ENCODE measurements at regions not wholly inside any gene's neighbourhood (a gene's known extent, or its start where the extent isn't known, plus 50 kb on each side); places are given as distances from the start of the nearest gene placed in this dataset.

DNA sequence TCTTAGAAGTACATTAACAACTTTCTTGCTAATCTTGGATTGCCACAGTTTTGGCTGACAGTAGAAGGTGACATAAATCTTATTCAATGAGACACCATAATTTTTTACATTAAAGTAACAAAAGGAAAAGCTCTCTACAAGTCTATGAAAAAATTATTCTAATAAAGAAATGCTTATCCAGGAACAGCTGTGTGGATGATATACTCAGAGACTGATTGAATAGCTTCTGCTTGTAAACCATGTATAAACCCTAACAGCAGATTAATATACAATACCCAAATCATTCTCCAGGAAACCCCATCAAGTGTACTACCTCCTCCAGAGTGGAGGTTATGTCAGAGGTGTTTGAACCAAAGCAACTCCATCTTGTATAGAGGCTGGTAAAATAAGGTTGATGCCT lies 581.4 kb upstream of the PTGER4 start:
- no peak overlapping the region for H3K4me3 ChIP-seq (ENCODE audit: low read depth, low read length)
- DNase-seq (ENCODE audit: low read depth): no peak
- no peak for TF ChIP-seq CTCF (IDR thresholded peaks at IDR 0.05; ENCODE audit: insufficient read depth, low read length)

- no peak for TF ChIP-seq CTCF (IDR thresholded peaks at IDR 0.05; ENCODE audit: insufficient read depth, low read length)
- DNase-seq (ENCODE audit: low read depth): no peak
- H3K4me3 ChIP-seq (ENCODE audit: low read depth, low read length): no peak overlapping the region
These were observed 586.2 kb upstream of the PTGER4 start for GRCh38 chr5:40093550-40093949.

- no peak overlapping the region for H3K4me3 ChIP-seq (ENCODE audit: low read depth, low read length)
- no peak for DNase-seq (ENCODE audit: low read depth)
- TF ChIP-seq CTCF (IDR thresholded peaks at IDR 0.05; ENCODE audit: insufficient read depth, low read length): no peak
These were observed 590.4 kb upstream of the PTGER4 start for GRCh38 chr5:40089269-40089668.

DNA sequence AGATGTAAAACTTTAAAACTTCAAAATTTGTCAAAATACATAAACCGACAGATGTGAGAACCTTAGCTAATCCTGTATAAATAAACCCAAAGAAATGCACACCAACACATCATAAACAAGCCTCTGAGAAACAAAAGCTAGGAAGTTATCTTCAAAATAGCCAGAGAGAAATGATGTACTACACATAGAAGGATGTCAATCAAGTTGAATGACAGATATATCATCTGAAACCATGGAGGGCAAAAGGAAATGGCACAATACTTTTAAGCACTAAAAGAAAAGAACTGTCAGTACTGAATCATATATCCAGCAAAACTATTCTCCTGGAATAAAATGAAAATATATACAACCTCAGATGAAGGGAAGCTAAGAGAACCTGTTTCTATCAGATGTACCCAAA lies 595.1 kb upstream of the PTGER4 start:
- no peak for TF ChIP-seq CTCF (IDR thresholded peaks at IDR 0.05; ENCODE audit: insufficient read depth, low read length)

GRCh38 chr5:40082313-40082712 lies 597.4 kb upstream of the PTGER4 start:
- H3K4me3 ChIP-seq (ENCODE audit: low read depth, low read length): no peak overlapping the region
- DNase-seq (ENCODE audit: low read depth): no peak
- no peak for TF ChIP-seq CTCF (IDR thresholded peaks at IDR 0.05; ENCODE audit: insufficient read depth, low read length)

More for the DNA sequence above, 595.1 kb upstream of the PTGER4 start:
- no peak for DNase-seq (ENCODE audit: low read depth)
- no peak overlapping the region for H3K4me3 ChIP-seq (ENCODE audit: low read depth, low read length)

DNA sequence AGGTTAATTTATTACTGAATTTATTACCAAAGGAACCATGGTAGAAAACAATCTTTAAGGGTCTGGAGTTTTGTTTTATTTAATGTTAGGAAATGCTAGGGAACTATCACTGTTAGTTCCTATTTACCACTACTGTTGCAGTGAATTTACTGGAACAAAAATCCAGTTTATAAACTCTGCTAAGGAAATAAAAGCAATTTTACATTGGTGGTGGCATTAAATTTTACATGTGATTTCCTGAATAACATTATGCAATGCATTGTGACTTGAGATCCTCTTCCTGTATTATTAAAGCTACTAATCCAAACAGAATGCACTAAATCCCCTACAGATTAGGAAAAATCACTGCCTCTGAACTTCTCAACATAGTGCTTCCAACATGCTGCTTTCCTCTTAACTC lies 599.5 kb upstream of the PTGER4 start:
- no peak overlapping the region for H3K4me3 ChIP-seq (ENCODE audit: low read depth, low read length)
- TF ChIP-seq CTCF (IDR thresholded peaks at IDR 0.05; ENCODE audit: insufficient read depth, low read length): no peak
- DNase-seq (ENCODE audit: low read depth): no peak

DNA sequence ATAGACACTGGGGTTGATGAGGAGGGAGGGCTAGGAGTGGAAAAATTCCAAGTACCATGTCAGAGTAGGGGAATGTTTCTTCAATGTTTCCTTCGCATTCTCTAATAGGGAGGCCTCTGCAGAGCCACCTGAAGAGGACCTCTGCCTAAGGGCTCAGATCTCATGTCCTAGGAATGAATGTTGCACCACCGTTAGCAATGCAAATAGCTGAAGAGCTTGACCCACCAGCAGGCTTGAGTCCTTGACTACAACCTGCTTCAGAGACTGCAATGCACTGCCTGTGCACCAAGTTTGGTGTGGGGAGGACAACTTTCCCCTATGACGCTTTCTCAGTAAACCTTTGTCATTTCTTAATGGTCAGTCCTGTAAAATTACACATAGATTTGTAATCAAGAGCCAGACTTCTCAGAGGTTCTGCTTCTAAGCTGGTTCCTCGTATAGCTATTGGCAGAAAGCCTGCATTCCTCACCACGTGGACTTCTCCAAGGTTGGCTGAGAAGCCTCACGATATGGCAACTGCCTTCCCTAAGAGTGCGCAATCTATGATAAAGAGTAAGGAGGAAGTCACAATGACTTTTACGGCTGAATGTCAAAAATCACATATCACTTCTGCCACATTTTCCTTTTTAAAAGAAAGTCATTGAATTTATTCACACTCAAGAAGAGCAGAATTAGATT lies 600.7 kb upstream of the PTGER4 start:
- DNase-seq (ENCODE audit: low read depth): peak; percentile 14
- H3K4me3 ChIP-seq (ENCODE audit: low read depth, low read length): no peak overlapping the region
- TF ChIP-seq CTCF (IDR thresholded peaks at IDR 0.05; ENCODE audit: insufficient read depth, low read length): no peak

All from fibroblast of the aortic adventitia (primary cell).